B cell (primary cell): ENCODE measurements at regions not wholly inside any gene's neighbourhood (a gene's known extent, or its start where the extent isn't known, plus 50 kb on each side); places are given as distances from the start of the nearest gene placed in this dataset.

Experiments used
- CTCF ChIP-seq: fragments of 200-600 bp; IDR thresholded peaks from one replicate; pipeline ENCODE4 v1.8.0; 2022; ENCODE audit warnings: antibody characterized with exemption, mild to moderate bottlenecking
- EZH2 ChIP-seq: IDR thresholded peaks from 2 replicates; pipeline ENCODE4 v1.6.1; 2012; ENCODE audit warnings: borderline replicate concordance, low read depth, mild to moderate bottlenecking, moderate library complexity, low read length; ENCODE audit not compliant: insufficient read depth, poor library complexity, severe bottlenecking

GRCh38 chr1:228955691-228956090, 220.4 kb downstream of the RHOU start:
- TF ChIP-seq CTCF (no peak), EZH2 (no peak)
